Esophagus squamous epithelium (tissue), 4 donors: ENCODE measurements at regions not wholly inside any gene's neighbourhood (a gene's known extent, or its start where the extent isn't known, plus 50 kb on each side); places are given as distances from the start of the nearest gene placed in this dataset.

Source experiments
- CTCF ChIP-seq, 6 experiments: fragments of 450-650 bp in 4 of 6; fragments of 200-600 bp in 2 of 6; sonication (generic) in 2 of 6; IDR thresholded peaks; one replicate each; pipeline ENCODE4 v1.5.1; 2016 to 2019; ENCODE audit warnings: antibody characterized with exemption in 6 of 6, mild to moderate bottlenecking in 4 of 6, moderate library complexity in 4 of 6
- POLR2A ChIP-seq, 4 donors: fragments of 450-650 bp; IDR thresholded peaks; one replicate each; pipeline ENCODE4 v1.6.1; 2017; ENCODE audit warnings: antibody characterized with exemption in 4 of 4, mild to moderate bottlenecking in 4 of 4, moderate library complexity in 3 of 4

- TF ChIP-seq CTCF (IDR thresholded peaks at IDR 0.05) (no peak), POLR2A (IDR thresholded peaks at IDR 0.05) (no peak)
Measured at GRCh38 chr11:29756871-29757270, 260.0 kb downstream of the KCNA4 start.
